ENCODE measurements at regions not wholly inside any gene's neighbourhood (a gene's known extent, or its start where the extent isn't known, plus 50 kb on each side); places are given as distances from the start of the nearest gene placed in this dataset.
"Not testable (repeated sequence)": the region's sequence is repeated elsewhere in the genome, so short reads cannot be mapped to it uniquely, and the experiment has no call there.

DNA sequence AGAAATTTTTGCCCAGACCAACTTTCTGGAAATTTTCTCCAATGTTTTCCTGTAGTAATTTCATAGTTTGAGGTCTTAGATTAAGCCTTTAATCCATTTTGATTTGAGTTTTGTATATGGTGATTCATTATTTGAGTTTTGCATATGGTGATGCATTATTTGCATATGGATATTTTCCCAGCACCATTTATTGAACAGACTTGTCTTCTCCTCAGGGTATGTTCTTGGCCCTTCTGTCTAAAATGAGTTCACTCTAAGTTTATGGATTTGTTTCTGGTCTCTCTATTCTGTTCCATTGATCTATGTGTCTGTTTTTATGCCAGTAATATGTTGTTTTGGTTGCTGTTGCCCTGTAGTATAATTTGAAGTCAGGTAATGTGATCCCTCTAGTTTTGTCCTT is 139.3 kb downstream of the SLC25A46 start:
- H3K27ac ChIP-seq, result no peak overlapping the region
- no peak overlapping the region for H3K4me3 ChIP-seq
- intact Hi-C loops (cut with DNase I), result no loop called here
- H3K27me3 ChIP-seq, result no peaks in the 10 kb centered on the region
- TF ChIP-seq, protein P1, sequence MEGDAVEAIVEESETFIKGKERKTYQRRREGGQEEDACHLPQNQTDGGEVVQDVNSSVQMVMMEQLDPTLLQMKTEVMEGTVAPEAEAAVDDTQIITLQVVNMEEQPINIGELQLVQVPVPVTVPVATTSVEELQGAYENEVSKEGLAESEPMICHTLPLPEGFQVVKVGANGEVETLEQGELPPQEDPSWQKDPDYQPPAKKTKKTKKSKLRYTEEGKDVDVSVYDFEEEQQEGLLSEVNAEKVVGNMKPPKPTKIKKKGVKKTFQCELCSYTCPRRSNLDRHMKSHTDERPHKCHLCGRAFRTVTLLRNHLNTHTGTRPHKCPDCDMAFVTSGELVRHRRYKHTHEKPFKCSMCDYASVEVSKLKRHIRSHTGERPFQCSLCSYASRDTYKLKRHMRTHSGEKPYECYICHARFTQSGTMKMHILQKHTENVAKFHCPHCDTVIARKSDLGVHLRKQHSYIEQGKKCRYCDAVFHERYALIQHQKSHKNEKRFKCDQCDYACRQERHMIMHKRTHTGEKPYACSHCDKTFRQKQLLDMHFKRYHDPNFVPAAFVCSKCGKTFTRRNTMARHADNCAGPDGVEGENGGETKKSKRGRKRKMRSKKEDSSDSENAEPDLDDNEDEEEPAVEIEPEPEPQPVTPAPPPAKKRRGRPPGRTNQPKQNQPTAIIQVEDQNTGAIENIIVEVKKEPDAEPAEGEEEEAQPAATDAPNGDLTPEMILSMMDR (IDR thresholded peaks at IDR 0.05), result no peak
- no peaks in the 10 kb centered on the region for H3K4me1 ChIP-seq
- DNase-seq (no peak), ATAC-seq (no peak)
- no peaks in the 10 kb centered on the region for H3K36me3 ChIP-seq
- H3K9me3 ChIP-seq, result peaks cover 0 to 6% of the 10 kb centered on the region in 2 donors

GRCh38 chr5:110879675-110880074 is 140.9 kb downstream of the SLC25A46 start:
- Histone ChIP-seq H3K36me3 (no peaks in the 10 kb centered on the region), H3K27me3 (no peaks in the 10 kb centered on the region), H3K9me3 (peaks cover 0 to 6% of the 10 kb centered on the region in 2 donors), H3K27ac (peak overlapping the region in 1 of 2 donors; percentile 26), H3K4me3 (no peak overlapping the region), H3K4me1 (no peaks in the 10 kb centered on the region)
- intact Hi-C loops (cut with DNase I), result no loop called here
- ATAC-seq, result no peak
- TF ChIP-seq, protein P1 (IDR thresholded peaks at IDR 0.05), result no peak
- DNase-seq, result no peak

DNA sequence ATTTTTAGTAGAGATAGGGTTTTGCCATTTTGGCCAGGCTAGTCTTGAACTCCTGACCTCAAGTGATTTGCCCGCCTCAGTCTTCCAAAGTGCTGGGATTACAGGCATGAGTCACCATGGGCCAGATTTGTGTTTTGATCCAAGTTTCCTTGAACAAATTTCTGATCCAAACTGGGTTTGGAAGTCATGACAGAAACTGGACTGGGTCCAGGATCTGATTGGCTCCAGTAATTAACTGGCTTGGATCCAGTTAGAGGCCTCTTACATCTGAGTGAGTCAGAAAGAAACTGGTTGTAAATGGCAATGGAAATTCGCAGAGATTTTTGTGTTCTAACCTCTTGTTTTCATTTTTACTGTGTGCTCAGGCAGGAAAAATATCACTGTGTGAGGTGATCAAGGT is 141.6 kb downstream of the SLC25A46 start:
- Histone ChIP-seq H3K27me3 (no peaks in the 10 kb centered on the region), H3K9me3 (peaks cover 0 to 6% of the 10 kb centered on the region in 2 donors), H3K4me3 (no peak overlapping the region), H3K36me3 (no peaks in the 10 kb centered on the region), H3K4me1 (no peaks in the 10 kb centered on the region), H3K27ac (peak overlapping the region in 1 of 2 donors; percentile 37)
- DNase-seq, result peak in 2 of 4 donors; percentile 27 to 62
- intact Hi-C loops (cut with DNase I), result no loop called here
- ATAC-seq, result peak; percentile 22
- TF ChIP-seq, protein P1 (IDR thresholded peaks at IDR 0.05), result no peak

- H3K4me3 ChIP-seq, result no peak overlapping the region
- no peak for DNase-seq
- peaks cover 0 to 14% of the 10 kb centered on the region in 2 donors for H3K9me3 ChIP-seq
- H3K4me1 ChIP-seq, result no peaks in the 10 kb centered on the region
- H3K27me3 ChIP-seq, result no peaks in the 10 kb centered on the region
- intact Hi-C loops (cut with DNase I), result no loop called here
- no peak overlapping the region for H3K27ac ChIP-seq
- no peak for ATAC-seq
- TF ChIP-seq, protein P1 (IDR thresholded peaks at IDR 0.05), result no peak
- H3K36me3 ChIP-seq, result no peaks in the 10 kb centered on the region
These were observed 145.2 kb downstream of the SLC25A46 start for GRCh38 chr5:110884005-110884404.

GRCh38 chr5:110887170-110887569 is 148.4 kb downstream of the SLC25A46 start:
- H3K27me3 ChIP-seq; H3K36me3 ChIP-seq; ATAC-seq; DNase-seq; intact Hi-C loops (cut with DNase I); H3K4me1 ChIP-seq; H3K27ac ChIP-seq; H3K4me3 ChIP-seq: not testable (repeated sequence)
- peaks cover 0 to 14% of the 10 kb centered on the region in 2 donors for H3K9me3 ChIP-seq

DNA sequence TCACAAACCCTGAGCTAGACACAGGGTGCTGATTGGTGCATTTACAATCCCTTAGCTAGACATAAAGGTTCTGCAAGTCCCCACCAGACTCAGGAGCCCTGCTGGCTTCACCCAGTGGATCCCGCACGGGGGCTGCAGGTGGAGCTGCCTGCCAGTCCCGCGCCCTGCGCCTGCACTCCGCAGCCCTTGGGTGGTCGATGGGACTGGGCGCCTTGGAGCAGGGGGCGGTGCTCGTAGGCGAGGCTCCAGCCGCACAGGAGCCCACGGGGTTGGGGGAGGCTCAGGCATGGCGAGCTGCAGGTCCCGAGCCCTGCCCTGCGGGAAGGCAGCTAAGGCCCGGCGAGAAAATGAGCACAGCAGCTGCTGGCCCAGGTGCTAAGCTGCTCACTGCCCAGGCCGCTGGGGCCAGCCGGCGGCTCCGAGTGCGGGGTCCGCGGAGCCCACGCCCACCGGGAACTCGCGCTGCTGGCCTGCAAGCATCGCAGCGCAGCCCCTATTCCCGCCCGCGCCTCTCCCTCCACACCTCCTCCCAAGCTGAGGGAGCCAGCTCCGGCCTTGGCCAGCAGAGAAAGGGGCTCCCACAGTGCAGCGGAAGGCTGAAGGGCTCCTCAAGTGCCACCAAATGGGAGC is 155.2 kb downstream of the SLC25A46 start:
- DNase-seq, result peak in 1 of 4 donors; percentile 73
- not testable (repeated sequence) for ATAC-seq

More for the DNA sequence above, 155.2 kb downstream of the SLC25A46 start:
- H3K27me3 ChIP-seq, result peaks cover 0 to 11% of the 10 kb centered on the region in 2 donors
- H3K4me3 ChIP-seq; H3K36me3 ChIP-seq; H3K4me1 ChIP-seq; H3K27ac ChIP-seq; H3K9me3 ChIP-seq; intact Hi-C loops (cut with DNase I): not testable (repeated sequence)

Measured in left lung (tissue), 4 donors.